Activated B cell treated with CpG ODN at 0.5 μM for 24 hours (primary cell): ENCODE measurements at regions not wholly inside any gene's neighbourhood (a gene's known extent, or its start where the extent isn't known, plus 50 kb on each side); places are given as distances from the start of the nearest gene placed in this dataset.

Experiments used
- ATAC-seq: fragments of 200-7000 bp; cut with Tn5 transposase; one replicate; pipeline ENCODE4 v1.10.0; 2021; ENCODE audit warnings: low read depth, mild to moderate bottlenecking, moderate library complexity
- CTCF ChIA-PET: fragments of 350-600 bp; sonication (Branson Sonifier 250); formaldehyde crosslinking; loops from one replicate; lab custom pipeline; 2021; ENCODE audit warnings: antibody characterized with exemption; lab: Charles Lee
- POLR2A ChIA-PET: fragments of 350-600 bp; sonication (Branson Sonifier 250); formaldehyde crosslinking; loops from one replicate; lab custom pipeline; 2021; ENCODE audit warnings: antibody characterized with exemption; lab: Charles Lee
- DNase-seq: peaks from one replicate; pipeline ENCODE4 v3.0.0; 2022
- H3K27ac Mint-ChIP-seq: one replicate; pipeline ENCODE4 v1.8.0; 2020; ENCODE audit warnings: mixed read lengths
- H3K27me3 Mint-ChIP-seq: one replicate; pipeline ENCODE4 v1.8.0; 2021; ENCODE audit warnings: mixed read lengths
- H3K36me3 Mint-ChIP-seq: one replicate; pipeline ENCODE4 v1.8.0; 2021; ENCODE audit warnings: low read depth, mixed read lengths
- H3K4me1 Mint-ChIP-seq: one replicate; pipeline ENCODE4 v1.8.0; 2021; ENCODE audit warnings: mixed read lengths
- H3K4me3 Mint-ChIP-seq: one replicate; pipeline ENCODE4 v1.8.0; 2020; ENCODE audit warnings: mild to moderate bottlenecking, mixed read lengths
- H3K9me3 Mint-ChIP-seq: one replicate; pipeline ENCODE4 v1.8.0; 2020; ENCODE audit warnings: mixed read lengths
- CTCF ChIP-seq: fragments of 200-600 bp; IDR thresholded peaks from one replicate; pipeline ENCODE4 v1.8.0; 2022; ENCODE audit warnings: antibody characterized with exemption, mild to moderate bottlenecking
- intact Hi-C: fragments of 100-400 bp; cut with micrococcal nuclease; formaldehyde crosslinking; loops from one replicate; pipeline ENCODE4 v1.15.1; 2024

GRCh38 chr3:67109651-67110204 lies 111.6 kb downstream of the KBTBD8 start:
- TF ChIP-seq CTCF = no peak
- H3K27ac Mint-ChIP-seq = no peak overlapping the region
- CTCF ChIA-PET = interaction anchor here (0.7 to 2.4 kb wide), 16 partner anchors 8 to 1766 kb away, joined by 3 to 21 read pairs (median 4); no protein-coding TSS in a partner anchor
- intact Hi-C loops = loop anchor here (1.0 to 10.0 kb wide), 3 partner anchors 137 to 1865 kb away; no protein-coding TSS in a partner anchor
- ATAC-seq (no peak), DNase-seq (no peak)
- H3K4me3 Mint-ChIP-seq = no peak overlapping the region
- H3K36me3 Mint-ChIP-seq = no peaks in the 10 kb centered on the region
- peaks cover 3% of the 10 kb centered on the region for H3K27me3 Mint-ChIP-seq
- no peaks in the 10 kb centered on the region for H3K4me1 Mint-ChIP-seq
- H3K9me3 Mint-ChIP-seq = no peaks in the 10 kb centered on the region
- POLR2A ChIA-PET = interaction anchor here (0.5 to 1.4 kb wide), 2 partner anchors 111 to 785 kb away, joined by 4 to 6 read pairs; partner anchors contain the start of gene KBTBD8

GRCh38 chr3:67113802-67114407 lies 115.8 kb downstream of the KBTBD8 start:
- intact Hi-C loops = loop anchor here (1.0 to 10.0 kb wide), 11 partner anchors 66 to 1861 kb away; partner anchors contain the start of gene KBTBD8
- peak; percentile 66 for DNase-seq
- H3K4me1 Mint-ChIP-seq = no peaks in the 10 kb centered on the region
- H3K27me3 Mint-ChIP-seq = peaks cover 12% of the 10 kb centered on the region
- peak; percentile 48 for TF ChIP-seq CTCF
- ATAC-seq = peak; percentile 99
- CTCF ChIA-PET = interaction anchor here (0.5 to 3.8 kb wide), 41 partner anchors 8 to 1857 kb away, joined by 3 to 66 read pairs (median 5); partner anchors contain the start of gene KBTBD8
- POLR2A ChIA-PET = interaction anchor here (0.5 to 1.4 kb wide), 4 partner anchors 65 to 141 kb away, joined by 3 to 14 read pairs (median 6); partner anchors contain the start of gene KBTBD8
- H3K9me3 Mint-ChIP-seq = no peaks in the 10 kb centered on the region
- no peak overlapping the region for H3K4me3 Mint-ChIP-seq
- no peak overlapping the region for H3K27ac Mint-ChIP-seq
- no peaks in the 10 kb centered on the region for H3K36me3 Mint-ChIP-seq

- ChIA-PET CTCF (no interaction called here), POLR2A (no interaction called here)
- Mint-ChIP-seq H3K27me3 (peaks cover 12% of the 10 kb centered on the region), H3K4me1 (no peaks in the 10 kb centered on the region), H3K4me3 (no peak overlapping the region), H3K9me3 (no peaks in the 10 kb centered on the region), H3K36me3 (no peaks in the 10 kb centered on the region), H3K27ac (no peak overlapping the region)
- TF ChIP-seq CTCF = no peak
- DNase-seq (no peak), ATAC-seq (no peak)
- intact Hi-C loops = loop anchor here (10.0 kb wide), 1 partner anchor 1857 kb away; no protein-coding TSS in a partner anchor
Measured at GRCh38 chr3:67118122-67118521, 120.0 kb downstream of the KBTBD8 start.

GRCh38 chr3:67118635-67119034 lies 120.5 kb downstream of the KBTBD8 start:
- DNase-seq (no peak), ATAC-seq (no peak)
- Mint-ChIP-seq H3K4me1 (no peaks in the 10 kb centered on the region), H3K9me3 (no peaks in the 10 kb centered on the region), H3K36me3 (no peaks in the 10 kb centered on the region), H3K4me3 (no peak overlapping the region), H3K27ac (no peak overlapping the region), H3K27me3 (peaks cover 12% of the 10 kb centered on the region)
- intact Hi-C loops = loop anchor here (10.0 kb wide), 1 partner anchor 1856 kb away; no protein-coding TSS in a partner anchor
- TF ChIP-seq CTCF = no peak
- ChIA-PET CTCF (no interaction called here), POLR2A (no interaction called here)

- TF ChIP-seq CTCF = no peak
- ATAC-seq (no peak), DNase-seq (no peak)
- peaks cover 9% of the 10 kb centered on the region for H3K9me3 Mint-ChIP-seq
- H3K27ac Mint-ChIP-seq = no peak overlapping the region
- no peaks in the 10 kb centered on the region for H3K27me3 Mint-ChIP-seq
- ChIA-PET CTCF (interaction anchor here (1.0 to 1.3 kb wide), 3 partner anchors 10 to 1752 kb away, joined by 3 to 4 read pairs (median 3); no protein-coding TSS in a partner anchor), POLR2A (no interaction called here)
- H3K4me3 Mint-ChIP-seq = no peak overlapping the region
- H3K36me3 Mint-ChIP-seq = no peaks in the 10 kb centered on the region
- intact Hi-C loops = no loop called here
- no peaks in the 10 kb centered on the region for H3K4me1 Mint-ChIP-seq
Measured at GRCh38 chr3:67123914-67124313, 125.8 kb downstream of the KBTBD8 start.
